ENCODE measurements at regions not wholly inside any gene's neighbourhood (a gene's known extent, or its start where the extent isn't known, plus 50 kb on each side); places are given as distances from the start of the nearest gene placed in this dataset.

- Histone ChIP-seq H3K9me3 (replicated peaks in 1 of 2; ENCODE audit: control insufficient read depth in 2 of 2, insufficient read depth in 1 of 2, low read depth in 1 of 2, low read length in 2 of 2) (peaks cover 0 to 4% of the 10 kb centered on the region in 2 donors), H3K4me2 (ENCODE audit: insufficient read depth, low read length, poor library complexity, severe bottlenecking) (no peak overlapping the region), H2AFZ (ENCODE audit: low read length) (no peak overlapping the region), H3K9ac (ENCODE audit: low read depth, low read length, poor library complexity) (no peak overlapping the region), H3K27me3 (ENCODE audit: control insufficient read depth in 3 of 3, insufficient read depth in 3 of 3, low read depth in 1 of 3, low read length in 3 of 3) (no peaks in the 10 kb centered on the region), H4K8ac (ENCODE audit: low read depth, low read length) (no peak overlapping the region), H3K4me3 (ENCODE audit: low read length in 2 of 2) (no peak overlapping the region), H3K36me3 (replicated peaks in 1 of 2; ENCODE audit: control insufficient read depth in 2 of 2, insufficient read depth in 2 of 2, low read length in 2 of 2) (no peaks in the 10 kb centered on the region), H3K23ac (ENCODE audit: low read depth, low read length, poor library complexity) (no peak overlapping the region), H2BK12ac (ENCODE audit: low read length) (no peak overlapping the region), H2BK120ac (ENCODE audit: low read depth, low read length) (no peak overlapping the region), H3K18ac (ENCODE audit: low read length) (no peak overlapping the region), H2BK5ac (ENCODE audit: low read length) (no peak overlapping the region), H4K91ac (ENCODE audit: low read depth, low read length, poor library complexity) (no peak overlapping the region), H3K14ac (ENCODE audit: low read length) (no peak overlapping the region), H3K4ac (ENCODE audit: low read length) (no peak overlapping the region), H3K79me1 (ENCODE audit: low read depth, low read length) (no peaks in the 10 kb centered on the region), H3K27ac (replicated peaks; ENCODE audit: low read length) (no peak overlapping the region), H3K4me1 (ENCODE audit: control insufficient read depth in 2 of 2, insufficient read depth in 1 of 2, low read depth in 1 of 2, low read length in 2 of 2) (no peaks in the 10 kb centered on the region), H2BK15ac (ENCODE audit: low read length) (no peak overlapping the region), H2AK5ac (ENCODE audit: low read depth, low read length) (no peak overlapping the region)
- DNase-seq (ENCODE audit: low spot score): no peak
- WGBS, 2 donors (ENCODE audit: extremely low coverage in 2 of 2, insufficient read length in 2 of 2, insufficient replicate concordance in 1 of 2): 100% methylated on average over 1 of the region's 9 CpGs; no CpG with 5 or more reads in 1 of the 2 donors
Measured at GRCh38 chr1:5151511-5151910, 497.1 kb downstream of the AJAP1 start.

- no peak overlapping the region for H2BK15ac ChIP-seq (ENCODE audit: low read length)
- no peak for DNase-seq (ENCODE audit: low spot score)
- H3K9ac ChIP-seq (ENCODE audit: low read depth, low read length, poor library complexity): no peak overlapping the region
- H2BK12ac ChIP-seq (ENCODE audit: low read length): no peak overlapping the region
- H2AK5ac ChIP-seq (ENCODE audit: low read depth, low read length): no peak overlapping the region
- H3K4ac ChIP-seq (ENCODE audit: low read length): no peak overlapping the region
- H3K79me1 ChIP-seq (ENCODE audit: low read depth, low read length): no peaks in the 10 kb centered on the region
- H3K4me2 ChIP-seq (ENCODE audit: insufficient read depth, low read length, poor library complexity, severe bottlenecking): no peak overlapping the region
- whole genome bisulfite sequencing, 2 donors (ENCODE audit: extremely low coverage in 2 of 2, insufficient read length in 2 of 2, insufficient replicate concordance in 1 of 2): no CpG with 5 or more reads among the region's 2 CpGs
- no peaks in the 10 kb centered on the region for H3K4me1 ChIP-seq (ENCODE audit: control insufficient read depth in 2 of 2, insufficient read depth in 1 of 2, low read depth in 1 of 2, low read length in 2 of 2)
- H4K91ac ChIP-seq (ENCODE audit: low read depth, low read length, poor library complexity): no peak overlapping the region
- no peak overlapping the region for H3K14ac ChIP-seq (ENCODE audit: low read length)
- peaks cover 0 to 2% (median 0%) of the 10 kb centered on the region in 3 experiments for H3K27me3 ChIP-seq (ENCODE audit: control insufficient read depth in 3 of 3, insufficient read depth in 3 of 3, low read depth in 1 of 3, low read length in 3 of 3)
- no peak overlapping the region for H3K27ac ChIP-seq (replicated peaks; ENCODE audit: low read length)
- H3K23ac ChIP-seq (ENCODE audit: low read depth, low read length, poor library complexity): no peak overlapping the region
- H2BK120ac ChIP-seq (ENCODE audit: low read depth, low read length): no peak overlapping the region
- H3K4me3 ChIP-seq (ENCODE audit: low read length in 2 of 2): no peak overlapping the region
- H3K18ac ChIP-seq (ENCODE audit: low read length): no peak overlapping the region
- no peaks in the 10 kb centered on the region for H3K9me3 ChIP-seq (replicated peaks in 1 of 2; ENCODE audit: control insufficient read depth in 2 of 2, insufficient read depth in 1 of 2, low read depth in 1 of 2, low read length in 2 of 2)
- no peaks in the 10 kb centered on the region for H3K36me3 ChIP-seq (replicated peaks in 1 of 2; ENCODE audit: control insufficient read depth in 2 of 2, insufficient read depth in 2 of 2, low read length in 2 of 2)
- H2AFZ ChIP-seq (ENCODE audit: low read length): no peak overlapping the region
- no peak overlapping the region for H2BK5ac ChIP-seq (ENCODE audit: low read length)
- H4K8ac ChIP-seq (ENCODE audit: low read depth, low read length): no peak overlapping the region
Measured at GRCh38 chr1:5150191-5150590, 495.8 kb downstream of the AJAP1 start.

GRCh38 chr1:5147806-5148205, 493.4 kb downstream of the AJAP1 start:
- no peak overlapping the region for H3K4ac ChIP-seq (ENCODE audit: low read length)
- H2BK15ac ChIP-seq (ENCODE audit: low read length): no peak overlapping the region
- H2BK12ac ChIP-seq (ENCODE audit: low read length): no peak overlapping the region
- no peak overlapping the region for H3K14ac ChIP-seq (ENCODE audit: low read length)
- H3K4me2 ChIP-seq (ENCODE audit: insufficient read depth, low read length, poor library complexity, severe bottlenecking): no peak overlapping the region
- H3K36me3 ChIP-seq (replicated peaks in 1 of 2; ENCODE audit: control insufficient read depth in 2 of 2, insufficient read depth in 2 of 2, low read length in 2 of 2): no peaks in the 10 kb centered on the region
- no peak overlapping the region for H4K91ac ChIP-seq (ENCODE audit: low read depth, low read length, poor library complexity)
- H3K9me3 ChIP-seq (replicated peaks in 1 of 2; ENCODE audit: control insufficient read depth in 2 of 2, insufficient read depth in 1 of 2, low read depth in 1 of 2, low read length in 2 of 2): no peaks in the 10 kb centered on the region
- H4K8ac ChIP-seq (ENCODE audit: low read depth, low read length): no peak overlapping the region
- H3K23ac ChIP-seq (ENCODE audit: low read depth, low read length, poor library complexity): no peak overlapping the region
- no peak for DNase-seq (ENCODE audit: low spot score)
- no peak overlapping the region for H2AK5ac ChIP-seq (ENCODE audit: low read depth, low read length)
- H3K27ac ChIP-seq (replicated peaks; ENCODE audit: low read length): no peak overlapping the region
- no peak overlapping the region for H2BK5ac ChIP-seq (ENCODE audit: low read length)
- H3K4me1 ChIP-seq (ENCODE audit: control insufficient read depth in 2 of 2, insufficient read depth in 1 of 2, low read depth in 1 of 2, low read length in 2 of 2): peaks cover 0 to 9% of the 10 kb centered on the region in 2 donors
- no CpG with 5 or more reads among the region's 1 CpG for WGBS, 2 donors (ENCODE audit: extremely low coverage in 2 of 2, insufficient read length in 2 of 2, insufficient replicate concordance in 1 of 2)
- no peak overlapping the region for H3K9ac ChIP-seq (ENCODE audit: low read depth, low read length, poor library complexity)
- H3K27me3 ChIP-seq (ENCODE audit: control insufficient read depth in 3 of 3, insufficient read depth in 3 of 3, low read depth in 1 of 3, low read length in 3 of 3): peaks cover 0 to 2% (median 0%) of the 10 kb centered on the region in 3 experiments
- H3K79me1 ChIP-seq (ENCODE audit: low read depth, low read length): no peaks in the 10 kb centered on the region
- no peak overlapping the region for H3K18ac ChIP-seq (ENCODE audit: low read length)
- no peak overlapping the region for H2BK120ac ChIP-seq (ENCODE audit: low read depth, low read length)
- no peak overlapping the region for H3K4me3 ChIP-seq (ENCODE audit: low read length in 2 of 2)
- H2AFZ ChIP-seq (ENCODE audit: low read length): no peak overlapping the region

- no CpG with 5 or more reads among the region's 3 CpGs for WGBS, 2 donors (ENCODE audit: extremely low coverage in 2 of 2, insufficient read length in 2 of 2, insufficient replicate concordance in 1 of 2)
- Histone ChIP-seq H3K27ac (replicated peaks; ENCODE audit: low read length) (no peak overlapping the region), H3K14ac (ENCODE audit: low read length) (no peak overlapping the region), H3K4ac (ENCODE audit: low read length) (no peak overlapping the region), H3K27me3 (ENCODE audit: control insufficient read depth in 3 of 3, insufficient read depth in 3 of 3, low read depth in 1 of 3, low read length in 3 of 3) (peaks cover 0 to 7% (median 0%) of the 10 kb centered on the region in 3 experiments), H2AK5ac (ENCODE audit: low read depth, low read length) (no peak overlapping the region), H3K4me2 (ENCODE audit: insufficient read depth, low read length, poor library complexity, severe bottlenecking) (no peak overlapping the region), H3K4me3 (ENCODE audit: low read length in 2 of 2) (no peak overlapping the region), H3K9ac (ENCODE audit: low read depth, low read length, poor library complexity) (no peak overlapping the region), H3K4me1 (ENCODE audit: control insufficient read depth in 2 of 2, insufficient read depth in 1 of 2, low read depth in 1 of 2, low read length in 2 of 2) (peaks cover 0 to 9% of the 10 kb centered on the region in 2 donors), H4K91ac (ENCODE audit: low read depth, low read length, poor library complexity) (no peak overlapping the region), H2BK5ac (ENCODE audit: low read length) (no peak overlapping the region), H3K79me1 (ENCODE audit: low read depth, low read length) (no peaks in the 10 kb centered on the region), H4K8ac (ENCODE audit: low read depth, low read length) (no peak overlapping the region), H3K36me3 (replicated peaks in 1 of 2; ENCODE audit: control insufficient read depth in 2 of 2, insufficient read depth in 2 of 2, low read length in 2 of 2) (no peaks in the 10 kb centered on the region), H3K18ac (ENCODE audit: low read length) (no peak overlapping the region), H2BK12ac (ENCODE audit: low read length) (no peak overlapping the region), H2BK15ac (ENCODE audit: low read length) (no peak overlapping the region), H2AFZ (ENCODE audit: low read length) (no peak overlapping the region), H3K23ac (ENCODE audit: low read depth, low read length, poor library complexity) (no peak overlapping the region), H2BK120ac (ENCODE audit: low read depth, low read length) (no peak overlapping the region), H3K9me3 (replicated peaks in 1 of 2; ENCODE audit: control insufficient read depth in 2 of 2, insufficient read depth in 1 of 2, low read depth in 1 of 2, low read length in 2 of 2) (no peaks in the 10 kb centered on the region)
- DNase-seq (ENCODE audit: low spot score): no peak
Measured at GRCh38 chr1:5142389-5142788, 488.0 kb downstream of the AJAP1 start.
